NB4 (cell line): ENCODE measurements at regions not wholly inside any gene's neighbourhood (a gene's known extent, or its start where the extent isn't known, plus 50 kb on each side); places are given as distances from the start of the nearest gene placed in this dataset.

Experiments used
- CTCF ChIP-seq: IDR thresholded peaks from one replicate; pipeline ENCODE4 v1.5.1; 2012; ENCODE audit warnings: low read depth, low read length
- POLR2A ChIP-seq: IDR thresholded peaks from 2 replicates; pipeline ENCODE4 v1.6.1; 2011; ENCODE audit warnings: mild to moderate bottlenecking; ENCODE audit not compliant: insufficient read length; ENCODE audit errors: extremely low read depth

- TF ChIP-seq CTCF, result no peak
- no peak for TF ChIP-seq POLR2A
Measured at GRCh38 chr7:84637568-84638338, 443.2 kb upstream of the SEMA3A start.
